Epidermal melanocyte (primary cell): ENCODE measurements at regions not wholly inside any gene's neighbourhood (a gene's known extent, or its start where the extent isn't known, plus 50 kb on each side); places are given as distances from the start of the nearest gene placed in this dataset.
"Not testable (repeated sequence)": the region's sequence is repeated elsewhere in the genome, so short reads cannot be mapped to it uniquely, and the experiment has no call there.

Experiments used
- DNase-seq: peaks from one replicate; pipeline ENCODE4 v3.0.0; 2011; ENCODE audit warnings: low spot score; ENCODE audit not compliant: insufficient read length

DNA sequence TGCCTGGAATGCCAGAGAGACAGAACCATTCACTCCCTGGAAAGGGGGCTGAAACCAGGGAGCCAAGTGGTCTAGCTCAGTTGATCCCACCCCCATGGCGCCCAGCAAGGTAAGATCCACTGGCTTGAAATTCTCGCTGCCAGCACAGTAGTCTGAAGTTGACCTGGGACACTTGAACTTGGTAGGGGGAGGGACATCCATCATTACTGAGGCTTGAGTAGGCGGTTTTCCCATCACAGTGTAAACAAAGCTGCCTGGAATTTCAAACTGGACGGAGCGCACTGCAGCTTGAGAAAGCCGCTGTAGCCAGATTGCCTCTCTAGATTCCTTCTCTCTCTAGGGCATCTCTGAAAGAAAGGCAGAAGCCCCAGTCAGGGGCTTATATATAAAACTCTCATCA is 310.7 kb upstream of the DPPA4 start:
- DNase-seq, result no peak

DNA sequence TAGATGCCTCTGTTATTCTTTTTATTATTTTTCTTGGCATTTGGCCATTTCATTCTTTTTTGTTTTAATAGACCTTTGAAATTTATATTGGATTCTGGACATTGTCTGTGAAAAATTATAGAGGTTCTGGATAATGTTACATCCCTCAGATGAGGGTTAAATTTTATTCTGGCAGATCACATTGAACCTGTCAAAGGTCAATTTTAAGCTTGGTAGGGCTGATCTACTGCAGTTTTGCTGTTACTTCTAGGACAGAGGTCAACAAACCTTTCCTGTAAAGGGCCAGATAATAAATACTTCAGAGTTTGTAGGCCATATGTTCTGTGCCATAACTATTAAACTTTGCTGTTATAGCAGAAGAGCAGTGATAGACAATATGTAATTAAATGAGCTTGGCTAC is 318.9 kb upstream of the DPPA4 start:
- no peak for DNase-seq

DNA sequence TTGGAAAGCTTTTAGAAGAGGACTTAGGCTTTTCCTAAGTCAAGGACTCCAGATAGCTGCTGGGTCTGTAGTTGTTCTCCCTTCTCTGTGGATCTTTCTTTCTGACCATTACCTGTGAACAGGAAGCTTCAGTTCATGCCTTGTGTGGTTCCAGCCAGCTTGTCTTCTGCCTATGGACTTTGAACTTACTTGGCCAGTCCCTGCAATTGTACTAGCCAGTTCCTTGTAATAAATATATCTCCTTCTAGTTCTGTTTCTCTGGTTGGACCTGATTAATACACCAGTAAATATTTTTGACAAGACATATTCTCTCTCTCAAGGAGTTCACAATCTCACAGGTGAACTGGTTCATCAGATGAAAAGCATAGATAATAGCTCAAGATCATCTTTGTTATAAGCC is 341.3 kb upstream of the DPPA4 start:
- no peak for DNase-seq

DNA sequence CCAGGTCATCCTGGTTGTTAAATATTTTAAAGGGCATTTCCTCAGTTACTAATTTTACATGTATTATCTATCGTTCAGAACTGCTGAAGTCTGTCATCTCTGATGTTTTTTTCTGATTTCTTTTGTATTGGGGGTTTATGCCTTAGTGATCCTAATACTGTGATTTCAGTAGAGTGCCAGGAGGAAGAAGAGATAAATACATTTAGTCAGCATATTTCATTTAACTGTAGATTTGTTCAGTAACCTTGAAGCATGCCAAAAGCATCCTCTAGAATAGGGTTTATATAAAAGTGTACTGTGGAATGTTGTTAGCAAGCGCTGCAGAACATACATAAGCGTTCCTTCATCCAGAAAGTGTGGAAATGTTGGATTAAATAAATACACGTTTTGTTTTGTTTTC is 342.3 kb upstream of the DPPA4 start:
- no peak for DNase-seq

DNA sequence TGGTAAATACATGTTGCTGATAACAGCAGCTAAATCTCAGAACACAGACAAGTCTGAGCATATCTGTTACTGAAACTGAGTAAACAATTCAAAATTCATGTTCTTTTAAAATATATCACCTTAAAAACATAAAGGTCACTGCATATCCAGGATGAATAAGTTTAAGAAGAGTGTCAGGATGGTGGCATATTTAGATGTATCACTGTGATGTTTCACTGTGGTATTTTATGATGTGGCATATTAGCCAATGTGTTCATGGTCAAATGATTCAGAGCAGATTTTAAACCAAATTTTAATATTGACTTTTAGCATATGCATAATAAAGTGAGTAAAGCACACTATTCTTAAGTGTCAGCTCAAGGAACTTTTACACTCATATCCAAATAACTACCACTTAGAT is 346.4 kb upstream of the DPPA4 start:
- no peak for DNase-seq

DNA sequence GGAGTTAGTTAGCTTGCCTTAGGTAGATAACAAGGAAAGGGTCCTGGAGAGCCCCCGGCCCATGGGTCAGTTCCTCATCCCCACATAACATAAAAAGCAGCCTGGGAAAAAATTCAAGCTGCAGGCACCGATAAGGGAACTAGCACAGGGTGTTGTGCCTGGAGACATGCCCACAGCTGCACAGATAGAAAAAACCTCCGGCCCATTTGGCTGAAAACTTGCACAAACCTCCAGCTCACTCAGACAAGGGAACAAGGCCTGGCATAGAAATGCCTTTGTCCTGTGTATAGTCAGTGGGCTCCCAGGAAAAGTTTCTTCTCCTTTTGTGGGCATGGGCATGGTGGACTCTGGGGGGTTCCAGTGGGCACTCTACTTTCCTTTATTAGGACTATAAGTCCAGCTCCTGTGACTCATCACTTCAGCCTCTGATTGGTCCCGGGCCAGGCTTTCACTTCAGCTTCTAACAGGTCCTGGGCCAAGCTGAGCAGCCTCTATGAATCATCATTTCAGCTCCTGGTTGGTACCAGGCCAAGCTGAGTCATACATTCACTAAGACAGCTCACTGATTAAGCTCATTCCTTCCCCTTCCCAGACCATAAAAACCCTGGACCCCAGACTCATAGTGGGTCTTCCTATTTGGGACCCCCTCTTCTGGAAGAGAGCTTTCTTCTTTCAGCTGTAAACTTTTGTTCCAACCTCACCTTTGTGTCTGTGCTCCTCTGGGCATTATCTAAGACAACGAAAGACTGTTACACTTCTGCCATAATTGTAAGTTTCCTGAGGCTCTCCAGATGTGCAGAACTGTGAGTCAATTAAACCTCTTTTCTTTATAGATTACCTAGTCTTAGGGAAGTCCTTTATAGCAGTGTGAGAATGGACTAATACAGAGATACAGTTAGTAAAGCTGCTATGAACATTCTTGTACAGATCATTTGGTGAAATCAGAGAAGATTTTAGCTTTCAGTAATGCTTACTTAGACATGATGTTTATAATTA is 348.0 kb upstream of the DPPA4 start:
- DNase-seq, result no peak

DNA sequence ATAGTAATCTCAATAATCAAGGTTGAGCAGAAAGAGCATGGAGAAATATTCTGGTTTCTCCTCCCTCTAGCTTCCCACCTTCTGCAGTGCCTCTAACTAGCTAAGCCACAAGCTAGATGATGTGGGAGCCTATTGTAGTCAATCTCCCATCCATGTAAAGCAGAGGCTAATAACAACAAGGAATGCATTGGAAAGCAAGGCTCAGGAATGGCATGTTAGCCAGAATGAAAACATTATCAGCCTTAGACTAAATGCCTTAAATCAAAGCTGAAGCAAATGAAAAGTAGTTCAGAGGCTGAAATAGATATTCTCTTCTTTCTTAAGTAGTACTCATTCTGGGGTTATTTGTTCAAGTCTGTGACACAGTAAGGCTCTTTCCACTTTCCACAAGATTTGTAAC is 350.3 kb upstream of the DPPA4 start:
- DNase-seq, result no peak

DNA sequence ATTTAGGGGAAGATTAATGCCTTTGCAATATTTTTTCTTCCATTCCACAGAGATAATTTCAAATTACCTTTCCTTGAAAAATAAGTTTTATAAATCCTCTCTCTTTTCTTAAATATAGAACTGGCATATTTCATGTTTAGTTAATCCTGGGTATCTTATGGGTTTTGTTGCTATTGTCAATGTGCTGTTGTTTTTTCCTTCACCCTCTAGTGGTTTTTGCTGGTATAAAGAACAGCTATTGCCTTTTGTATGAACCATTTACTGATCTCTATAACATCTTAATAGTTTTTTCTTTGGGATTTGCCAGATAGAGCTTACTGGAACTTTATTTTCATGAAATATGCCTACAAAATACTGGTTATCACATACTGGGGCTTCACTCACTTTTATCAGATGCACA is 359.6 kb upstream of the DPPA4 start:
- DNase-seq, result no peak

DNA sequence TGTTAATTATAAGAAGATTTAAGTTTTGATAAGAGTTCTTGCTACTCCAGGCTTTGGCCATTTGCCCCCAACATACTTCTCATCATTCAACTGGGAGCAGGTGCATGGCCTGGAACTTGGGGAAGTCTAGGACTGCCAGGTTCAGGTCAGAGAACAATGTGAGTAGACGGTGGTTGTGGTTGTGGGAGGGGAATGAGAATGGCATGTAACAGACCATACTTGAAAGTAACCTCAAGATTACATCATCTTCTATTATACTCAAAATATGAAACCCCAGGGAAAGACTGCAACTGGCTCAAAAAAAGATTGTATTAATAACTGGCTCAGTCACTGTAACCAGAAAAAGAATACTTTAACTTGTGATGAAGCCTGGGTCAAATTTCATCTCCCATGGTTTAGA is 364.9 kb upstream of the DPPA4 start:
- DNase-seq, result no peak

DNA sequence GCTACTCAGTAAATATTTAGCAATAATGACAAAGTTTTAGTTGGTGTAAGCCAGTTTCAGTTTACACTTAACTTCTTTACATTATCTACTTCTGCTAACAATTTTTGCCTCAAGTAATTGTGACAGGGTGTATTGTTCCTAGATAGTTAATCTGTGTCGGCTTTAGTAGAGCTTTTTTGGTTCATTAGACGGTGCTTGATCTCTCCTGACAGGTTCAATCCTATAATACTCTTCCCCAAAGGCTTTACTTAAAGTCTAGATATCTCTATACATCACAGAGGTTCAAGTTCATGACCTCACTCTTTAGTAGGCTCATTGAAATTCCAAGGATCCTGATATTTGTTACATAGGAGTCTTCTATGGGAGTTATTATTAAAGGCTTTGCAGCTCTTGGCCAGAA is 365.6 kb upstream of the DPPA4 start:
- no peak for DNase-seq

DNA sequence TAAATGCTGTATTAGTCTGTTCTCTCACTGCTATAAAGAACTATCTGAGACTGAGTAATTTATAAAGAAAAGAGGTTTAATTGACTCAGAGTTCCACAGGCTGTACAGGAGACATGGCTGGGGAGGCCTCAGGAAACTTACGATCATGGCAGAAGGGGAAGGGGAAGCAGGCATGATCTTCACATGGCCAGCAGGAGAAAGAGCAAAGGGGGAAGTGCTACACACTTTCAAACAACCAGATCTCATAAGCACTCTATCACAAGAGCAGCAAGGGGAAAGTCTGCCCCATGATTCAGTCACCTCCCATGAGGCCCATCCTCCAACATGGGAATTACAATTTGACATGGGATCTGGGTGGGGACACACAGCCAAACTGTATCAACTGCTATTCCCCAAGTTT is 367.8 kb upstream of the DPPA4 start:
- not testable (repeated sequence) for DNase-seq

DNA sequence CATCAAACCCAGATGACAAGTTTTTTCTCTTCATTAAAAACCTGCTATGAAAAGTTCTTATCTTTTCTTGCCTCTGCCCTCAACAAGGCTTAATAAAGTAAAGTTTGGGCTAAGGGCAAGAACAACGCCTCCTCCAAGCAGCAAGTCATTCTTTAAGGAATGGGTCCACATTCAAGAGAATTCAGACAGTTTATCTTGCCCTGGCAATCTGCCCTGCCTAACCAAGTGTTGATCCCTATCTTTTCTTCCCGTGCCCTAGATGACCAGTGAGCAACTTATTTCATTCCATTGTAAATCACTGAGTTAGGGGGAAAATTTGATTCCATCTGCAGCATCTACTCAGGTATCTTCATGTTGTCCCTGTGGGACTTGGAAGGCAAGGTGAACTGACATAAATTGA is 370.3 kb upstream of the DPPA4 start:
- DNase-seq, result no peak

DNA sequence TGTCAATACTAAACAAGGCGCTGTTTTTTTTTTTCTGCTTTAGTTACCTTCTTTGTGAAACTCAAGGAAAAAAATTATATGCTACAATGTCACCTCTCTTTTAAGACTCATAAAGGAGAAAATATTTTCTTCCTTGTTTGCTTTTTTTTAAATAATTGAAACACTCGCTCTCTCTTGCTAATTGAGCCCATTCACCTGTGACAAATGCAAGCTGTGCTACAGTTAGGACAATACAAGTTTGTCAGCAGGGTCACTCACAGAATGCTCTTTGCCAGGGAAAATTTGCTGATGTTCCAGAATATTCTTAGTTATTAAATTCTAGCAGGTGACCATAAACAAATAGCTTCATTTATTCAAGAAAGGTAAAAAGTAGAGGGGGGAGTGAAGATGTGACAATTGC is 375.9 kb upstream of the DPPA4 start:
- DNase-seq, result no peak

DNA sequence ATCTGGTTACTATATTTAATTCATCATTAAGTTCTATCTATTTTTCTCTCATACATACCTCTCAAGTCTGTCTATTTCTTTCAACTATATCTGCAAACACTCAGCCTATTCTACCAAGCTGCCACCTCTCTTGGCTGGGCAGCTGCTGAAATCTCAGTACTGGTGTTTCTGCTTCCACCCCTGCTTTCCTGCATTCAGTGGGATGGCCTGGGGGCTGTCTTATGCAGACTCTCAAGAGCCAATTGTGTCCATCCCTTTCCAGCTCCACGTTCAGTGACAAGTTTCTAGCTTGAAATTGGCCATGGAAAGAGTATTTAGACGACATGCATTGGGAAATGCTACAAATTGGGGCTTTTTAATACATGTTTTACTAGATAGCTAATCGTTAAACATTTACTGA is 378.4 kb upstream of the DPPA4 start:
- DNase-seq, result no peak

DNA sequence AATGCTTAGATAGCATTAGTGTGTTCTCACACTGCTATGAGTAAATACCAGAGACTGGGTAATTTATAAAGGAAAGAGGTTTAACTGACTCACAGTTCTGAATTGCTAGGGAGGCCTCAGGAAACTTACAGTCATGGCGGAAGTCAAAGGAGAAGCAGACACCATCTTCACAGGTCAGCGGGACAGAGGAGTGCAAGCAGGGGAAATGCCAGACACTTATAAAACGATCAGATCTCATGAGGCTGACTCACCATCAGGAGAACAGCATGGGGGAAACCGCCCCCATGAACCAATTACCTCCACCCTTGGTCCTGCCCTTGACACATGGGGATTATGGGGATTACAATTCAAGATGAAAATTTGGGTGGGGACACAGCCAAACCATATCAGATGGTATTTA is 381.5 kb upstream of the DPPA4 start:
- DNase-seq, result no peak

DNA sequence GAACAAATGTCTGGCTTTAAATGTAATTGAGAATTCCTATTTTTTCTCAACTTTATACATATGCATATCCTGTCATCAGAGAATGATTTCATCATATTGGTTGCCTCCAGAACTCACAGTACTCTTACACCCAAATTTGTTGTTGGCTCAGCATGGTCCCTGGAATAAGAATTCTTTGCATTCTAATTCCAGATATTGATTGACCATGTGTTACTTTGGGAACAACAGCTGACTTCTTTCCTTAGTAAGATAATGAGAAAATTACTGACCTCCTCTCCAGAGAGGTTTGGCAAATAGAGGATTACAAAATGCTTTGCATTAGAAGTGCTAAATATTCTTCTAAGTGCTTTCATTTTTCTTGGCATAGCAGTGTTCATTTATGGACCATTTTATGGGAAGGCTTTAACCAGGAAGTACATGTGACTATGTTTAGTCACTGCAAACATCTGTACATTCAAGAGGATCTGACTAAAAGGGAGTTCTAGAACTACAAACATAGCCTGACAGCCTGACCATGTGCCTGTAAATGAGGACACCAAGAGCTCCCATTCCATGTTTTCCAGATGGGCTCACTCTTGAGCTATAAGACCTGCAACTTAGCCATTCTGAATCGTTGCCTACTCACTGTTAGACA is 391.6 kb upstream of the DPPA4 start:
- no peak for DNase-seq

DNA sequence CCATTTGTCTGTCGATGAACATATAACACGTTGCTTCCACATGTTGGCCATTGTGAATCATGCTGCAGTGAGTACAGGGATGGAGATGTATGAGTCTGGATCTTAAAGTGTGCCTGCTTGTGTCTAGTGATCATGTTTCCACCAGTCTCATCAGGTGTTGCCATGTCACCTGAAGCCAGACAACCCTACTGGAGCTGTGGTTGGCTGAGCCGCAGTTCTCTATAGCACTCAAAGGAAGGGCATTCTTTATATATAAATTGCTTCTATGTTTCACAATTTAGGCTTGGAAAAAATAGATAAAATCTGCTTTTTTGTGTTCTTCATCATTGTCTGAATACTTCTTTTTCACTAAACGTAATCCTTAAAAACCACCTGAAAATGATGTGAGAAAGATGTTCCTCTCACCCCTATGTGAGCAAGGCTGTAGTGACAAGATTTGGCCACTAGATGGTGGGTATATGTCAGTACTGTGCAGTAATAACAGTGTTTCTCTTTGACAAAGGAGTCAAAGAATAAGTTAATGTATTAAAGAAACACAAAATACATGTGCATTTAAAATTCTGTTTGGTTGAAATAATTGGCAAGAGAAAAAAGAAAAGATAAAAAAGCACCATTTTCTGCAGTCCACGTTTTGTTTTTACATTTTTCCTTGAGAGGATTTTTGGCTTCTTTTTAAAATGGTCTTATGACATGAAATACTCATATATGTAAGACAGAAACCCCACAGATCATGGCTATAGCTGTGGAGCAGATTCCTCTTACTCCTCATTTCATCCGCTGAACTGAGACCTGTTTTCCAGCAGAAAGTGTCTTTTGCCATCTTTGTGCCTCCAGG is 394.5 kb upstream of the DPPA4 start:
- no peak for DNase-seq

DNA sequence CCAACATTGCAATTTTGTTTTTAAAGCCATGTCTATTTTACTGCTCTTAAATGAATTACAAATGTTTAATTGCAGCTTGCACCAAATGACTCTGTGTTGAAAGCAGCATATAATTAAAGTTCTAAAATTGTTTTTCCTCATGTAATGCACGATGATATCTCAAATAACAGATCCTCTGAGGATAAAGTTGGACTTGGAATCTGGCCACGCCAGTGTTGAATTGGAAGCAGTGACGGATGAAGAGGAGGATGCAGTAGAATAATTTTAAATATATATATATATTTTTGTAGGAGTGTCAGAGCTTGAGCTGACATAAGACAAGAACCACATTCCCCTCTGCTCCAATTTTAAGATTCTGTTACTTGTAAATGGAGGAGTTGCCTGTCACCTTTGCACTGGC is 406.6 kb upstream of the DPPA4 start:
- no peak for DNase-seq

DNA sequence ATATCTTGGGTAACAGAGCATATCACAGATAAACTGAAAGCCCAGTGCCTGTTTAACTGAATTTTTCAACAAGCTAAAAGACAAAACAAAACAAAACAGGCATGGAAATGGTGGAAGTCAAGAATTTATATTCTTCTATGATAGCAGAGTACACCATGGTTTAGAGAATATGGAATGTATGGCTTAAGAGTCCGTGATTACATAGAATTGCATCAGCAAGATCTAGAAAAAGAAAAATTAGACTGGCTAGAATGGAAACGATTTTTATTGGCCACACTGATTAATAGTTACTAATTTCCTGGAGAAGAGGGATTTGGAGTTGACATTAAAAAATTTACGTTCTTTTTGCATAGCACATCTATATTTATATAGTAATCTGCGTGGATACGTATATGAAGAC is 435.2 kb upstream of the DPPA4 start:
- DNase-seq, result no peak

DNA sequence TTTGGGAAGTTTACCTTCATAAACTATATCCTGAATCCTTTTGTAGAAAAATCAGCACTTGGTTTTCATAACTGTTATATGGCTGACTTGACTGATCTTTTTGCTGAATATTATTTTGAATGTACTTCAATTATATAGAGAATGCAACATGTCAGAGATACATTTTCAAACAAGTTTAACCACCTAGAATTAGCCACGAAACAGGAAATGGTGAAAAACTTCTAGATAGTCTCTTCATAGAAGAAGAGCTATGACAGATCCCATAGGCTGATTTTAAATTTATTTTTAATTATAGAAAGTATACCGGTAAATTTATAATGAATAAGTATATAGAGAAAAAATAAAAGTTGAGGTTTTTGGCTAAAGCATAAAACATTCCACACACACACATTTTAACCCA is 436.8 kb upstream of the DPPA4 start:
- DNase-seq, result no peak

DNA sequence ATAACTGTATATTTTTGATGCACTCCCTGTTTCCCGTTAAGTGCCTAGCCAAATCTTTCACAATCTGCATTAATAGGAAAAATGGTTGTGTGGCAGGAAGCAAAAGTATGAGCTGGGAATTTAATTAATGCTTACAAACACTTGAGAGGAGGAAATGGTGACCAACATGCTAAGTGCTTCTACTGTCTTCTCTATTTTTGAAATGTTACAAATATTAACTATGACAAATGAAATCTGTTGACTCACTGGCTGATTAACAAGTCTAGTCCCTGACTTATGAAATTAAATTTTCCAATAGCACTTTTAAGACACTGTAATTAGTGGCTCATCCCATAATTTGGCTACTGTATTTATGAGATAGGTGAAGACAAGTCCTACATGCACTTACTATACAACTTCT is 446.9 kb upstream of the DPPA4 start:
- DNase-seq, result no peak
